HFF-Myc (cell line): ENCODE measurements at regions not wholly inside any gene's neighbourhood (a gene's known extent, or its start where the extent isn't known, plus 50 kb on each side); places are given as distances from the start of the nearest gene placed in this dataset.

ENCODE experiments used
- DNase-seq: peaks from one replicate; pipeline ENCODE4 v3.0.0-alpha.2; 2011; ENCODE audit warnings: low read depth; ENCODE audit errors: extremely low read depth
- H3K4me3 ChIP-seq: replicated peaks from 2 replicates; pipeline ENCODE4 v1.5.1; 2011; ENCODE audit warnings: low read depth, mild to moderate bottlenecking, control low read depth, low read length
- TF ChIP-seq, protein P1 (sequence below): IDR thresholded peaks from 2 replicates; pipeline ENCODE4 v1.5.1; 2012; ENCODE audit warnings: mild to moderate bottlenecking, low read depth, low read length, control low read depth; ENCODE audit errors: missing control alignments

DNA sequence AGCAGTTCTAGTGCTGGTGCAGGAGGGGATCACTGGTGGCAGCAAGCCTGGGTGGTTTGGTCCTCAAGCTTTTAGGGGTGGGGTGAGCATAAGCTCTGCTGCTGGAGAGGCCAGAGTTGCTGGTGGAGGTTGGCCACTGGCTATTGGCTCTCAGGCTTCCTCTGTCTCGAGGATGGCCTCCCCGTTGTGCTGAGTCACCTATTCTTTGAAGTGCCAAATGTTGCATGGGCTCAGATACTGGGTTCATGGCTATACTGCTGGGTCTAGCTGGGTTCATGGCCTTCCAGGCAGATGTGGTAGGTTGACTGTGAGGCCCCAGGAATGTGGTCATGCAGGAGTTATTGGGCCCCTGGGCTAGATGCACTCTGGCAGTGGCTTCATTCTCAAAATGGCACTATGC lies 466.3 kb downstream of the NAF1 start:
- TF ChIP-seq, protein P1, sequence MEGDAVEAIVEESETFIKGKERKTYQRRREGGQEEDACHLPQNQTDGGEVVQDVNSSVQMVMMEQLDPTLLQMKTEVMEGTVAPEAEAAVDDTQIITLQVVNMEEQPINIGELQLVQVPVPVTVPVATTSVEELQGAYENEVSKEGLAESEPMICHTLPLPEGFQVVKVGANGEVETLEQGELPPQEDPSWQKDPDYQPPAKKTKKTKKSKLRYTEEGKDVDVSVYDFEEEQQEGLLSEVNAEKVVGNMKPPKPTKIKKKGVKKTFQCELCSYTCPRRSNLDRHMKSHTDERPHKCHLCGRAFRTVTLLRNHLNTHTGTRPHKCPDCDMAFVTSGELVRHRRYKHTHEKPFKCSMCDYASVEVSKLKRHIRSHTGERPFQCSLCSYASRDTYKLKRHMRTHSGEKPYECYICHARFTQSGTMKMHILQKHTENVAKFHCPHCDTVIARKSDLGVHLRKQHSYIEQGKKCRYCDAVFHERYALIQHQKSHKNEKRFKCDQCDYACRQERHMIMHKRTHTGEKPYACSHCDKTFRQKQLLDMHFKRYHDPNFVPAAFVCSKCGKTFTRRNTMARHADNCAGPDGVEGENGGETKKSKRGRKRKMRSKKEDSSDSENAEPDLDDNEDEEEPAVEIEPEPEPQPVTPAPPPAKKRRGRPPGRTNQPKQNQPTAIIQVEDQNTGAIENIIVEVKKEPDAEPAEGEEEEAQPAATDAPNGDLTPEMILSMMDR, result no peak
- no peak overlapping the region for H3K4me3 ChIP-seq
- no peak for DNase-seq

DNA sequence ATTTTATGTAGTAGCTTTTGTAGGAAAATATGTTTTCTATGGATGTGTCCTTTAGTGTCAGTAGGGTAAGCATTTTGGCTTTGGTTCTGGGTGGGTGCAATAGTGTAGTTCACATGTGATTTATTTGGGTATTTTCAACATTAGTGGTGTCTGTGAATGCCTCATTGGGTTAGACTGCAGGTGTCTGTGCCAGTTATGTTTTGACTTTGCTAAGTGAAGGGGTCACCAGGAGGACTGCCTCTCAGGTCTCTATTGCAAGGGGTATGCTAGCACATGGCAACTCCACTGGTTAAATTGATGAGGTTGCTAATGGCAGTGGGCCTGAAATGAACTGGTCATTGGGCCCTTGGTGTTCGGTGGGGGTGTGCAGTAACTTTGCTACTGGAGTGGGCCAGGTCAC lies 467.1 kb downstream of the NAF1 start:
- no peak for DNase-seq
- TF ChIP-seq, protein P1, result no peak
- H3K4me3 ChIP-seq, result no peak overlapping the region

DNA sequence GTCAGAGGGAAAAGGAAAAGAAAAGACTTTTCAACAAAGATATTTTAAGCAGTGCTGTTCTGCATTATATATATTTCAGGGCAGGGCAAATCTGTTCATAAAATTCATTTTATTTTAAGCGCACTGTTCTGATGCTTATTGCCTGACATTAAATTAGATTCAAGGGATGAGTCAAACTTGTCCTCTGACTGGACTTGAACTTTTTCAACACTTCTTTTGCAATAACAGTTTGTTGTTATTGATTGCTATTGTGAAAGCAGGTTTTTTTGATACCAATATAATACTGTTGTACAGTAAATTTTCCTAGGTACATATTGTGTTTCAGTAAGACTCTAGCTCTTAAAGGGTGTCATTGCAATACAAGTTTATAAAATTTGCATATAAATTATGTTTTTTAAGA lies 481.3 kb downstream of the NAF1 start:
- no peak for DNase-seq
- TF ChIP-seq, protein P1, result no peak
- no peak overlapping the region for H3K4me3 ChIP-seq

DNA sequence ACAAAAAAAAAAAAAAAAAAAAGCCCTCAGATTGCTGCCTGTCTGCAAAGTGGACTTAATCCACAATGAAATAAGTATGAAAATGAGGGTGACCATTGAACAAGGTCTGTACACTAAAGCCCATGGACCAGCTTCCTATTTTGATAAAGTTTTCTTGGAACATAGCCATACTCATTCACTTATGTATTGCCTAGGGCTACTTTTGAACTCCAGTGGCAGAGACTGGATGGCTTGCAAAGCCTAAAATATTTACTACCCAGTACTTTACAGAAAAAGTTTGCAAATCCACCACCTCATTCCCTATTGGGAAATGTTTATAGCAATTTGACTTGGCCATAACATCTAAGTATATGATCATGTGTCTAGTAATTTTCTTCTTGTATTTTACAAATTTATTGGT lies 481.7 kb downstream of the NAF1 start:
- TF ChIP-seq, protein P1, result no peak
- H3K4me3 ChIP-seq, result no peak overlapping the region
- DNase-seq, result no peak

DNA sequence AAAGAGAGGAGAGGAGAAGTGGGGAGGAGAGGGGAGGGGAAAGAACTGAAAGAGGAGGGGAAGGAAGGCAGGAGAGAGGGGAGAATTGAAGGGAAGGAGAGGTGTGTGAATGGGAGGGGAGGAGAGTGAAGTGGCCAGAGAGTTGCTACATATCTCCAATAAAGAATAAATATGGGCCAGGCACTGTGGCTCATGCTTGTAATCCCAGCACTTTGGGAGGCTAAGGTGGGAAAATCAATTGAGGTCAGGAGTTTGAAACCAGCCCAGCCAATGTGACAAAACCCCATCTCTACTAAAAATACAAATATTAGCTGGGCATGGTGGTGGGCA lies 482.4 kb downstream of the NAF1 start:
- TF ChIP-seq, protein P1, result no peak
- H3K4me3 ChIP-seq, result no peak overlapping the region
- no peak for DNase-seq

DNA sequence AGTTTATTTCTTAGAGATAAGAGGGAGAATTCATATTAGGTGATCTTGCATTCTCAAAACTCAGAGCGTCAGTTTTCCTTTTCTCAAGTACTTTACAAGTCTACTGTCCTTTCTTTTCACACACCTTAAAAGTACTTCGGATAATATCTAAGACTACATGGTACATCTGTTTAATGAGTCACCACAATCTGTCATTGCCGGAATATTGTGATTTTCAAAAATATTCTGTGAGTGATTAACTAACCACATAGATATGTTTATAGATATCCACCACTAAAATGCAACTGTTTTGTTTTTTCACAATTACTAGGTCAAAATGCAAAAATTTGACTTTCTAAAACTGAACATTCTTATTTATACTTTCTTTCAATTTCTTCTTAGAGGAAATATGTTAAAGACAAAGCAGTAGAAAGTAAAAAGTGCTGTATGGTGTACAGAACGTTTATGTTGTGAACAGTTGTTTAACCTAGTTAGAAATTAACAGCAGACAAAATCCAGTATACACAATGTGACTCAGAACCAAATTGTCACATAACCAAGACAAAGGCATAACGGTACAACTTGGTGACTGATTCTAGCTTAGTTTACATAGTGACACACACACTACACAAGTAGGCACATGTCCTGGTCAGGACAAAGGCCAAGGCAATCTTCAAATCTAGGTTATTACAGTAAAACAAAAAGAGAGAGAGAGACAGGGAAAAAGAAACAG lies 482.9 kb downstream of the NAF1 start:
- no peak for DNase-seq
- TF ChIP-seq, protein P1, result no peak
- no peak overlapping the region for H3K4me3 ChIP-seq

DNA sequence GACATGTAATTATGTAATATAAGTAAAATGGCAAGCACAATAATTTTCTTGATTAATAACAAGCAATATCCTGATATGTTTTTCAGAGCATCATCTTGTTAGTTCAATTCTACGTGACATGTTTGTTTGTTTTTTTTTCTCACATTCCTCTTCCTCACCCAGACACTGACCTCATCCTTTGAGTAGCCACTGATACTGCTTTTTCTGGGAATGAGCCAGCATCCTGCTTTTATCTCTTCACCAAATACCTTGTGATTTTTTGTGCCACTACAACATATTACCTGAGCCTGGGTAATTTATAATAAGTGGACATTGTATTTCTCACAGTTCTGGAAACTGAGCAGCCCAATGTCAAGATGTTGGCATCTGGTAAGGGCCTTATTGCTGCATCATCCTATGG lies 484.0 kb downstream of the NAF1 start:
- H3K4me3 ChIP-seq, result no peak overlapping the region
- TF ChIP-seq, protein P1, result no peak
- no peak for DNase-seq
